A673 (cell line): ENCODE measurements at regions not wholly inside any gene's neighbourhood (a gene's known extent, or its start where the extent isn't known, plus 50 kb on each side); places are given as distances from the start of the nearest gene placed in this dataset.

Experiments used
- CTCF ChIP-seq: fragments of 300-800, 200-600 bp; sonication (generic); conservative IDR thresholded peaks from 2 replicates; pipeline ENCODE4 v1.5.1; 2017; ENCODE audit warnings: low read depth, mild to moderate bottlenecking, antibody characterized with exemption, low read length, moderate library complexity, mixed read lengths
- EZH2 ChIP-seq: fragments of 200-600 bp; sonication (generic); IDR thresholded peaks from 2 replicates; pipeline ENCODE4 v1.6.1; 2017; ENCODE audit warnings: borderline replicate concordance, low read depth, mild to moderate bottlenecking, mixed read lengths, antibody characterized with exemption, low read length; ENCODE audit not compliant: poor library complexity, severe bottlenecking

- TF ChIP-seq CTCF: no peak
- TF ChIP-seq EZH2: no peak
Measured at GRCh38 chr20:4600308-4601014, 85.8 kb upstream of the PRNP start.
